HG02763 (cell line): ENCODE measurements at regions not wholly inside any gene's neighbourhood (a gene's known extent, or its start where the extent isn't known, plus 50 kb on each side); places are given as distances from the start of the nearest gene placed in this dataset.
A peak's percentile ranks its signal among the peaks of the same experiment; 100 is the strongest.

Source experiments
- ATAC-seq: cut with Tn5 transposase; IDR thresholded peaks from one replicate; pipeline ENCODE4 v1.9.1; 2021; ENCODE audit warnings: mild to moderate bottlenecking, moderate library complexity; ENCODE audit not compliant: unreplicated experiment

DNA sequence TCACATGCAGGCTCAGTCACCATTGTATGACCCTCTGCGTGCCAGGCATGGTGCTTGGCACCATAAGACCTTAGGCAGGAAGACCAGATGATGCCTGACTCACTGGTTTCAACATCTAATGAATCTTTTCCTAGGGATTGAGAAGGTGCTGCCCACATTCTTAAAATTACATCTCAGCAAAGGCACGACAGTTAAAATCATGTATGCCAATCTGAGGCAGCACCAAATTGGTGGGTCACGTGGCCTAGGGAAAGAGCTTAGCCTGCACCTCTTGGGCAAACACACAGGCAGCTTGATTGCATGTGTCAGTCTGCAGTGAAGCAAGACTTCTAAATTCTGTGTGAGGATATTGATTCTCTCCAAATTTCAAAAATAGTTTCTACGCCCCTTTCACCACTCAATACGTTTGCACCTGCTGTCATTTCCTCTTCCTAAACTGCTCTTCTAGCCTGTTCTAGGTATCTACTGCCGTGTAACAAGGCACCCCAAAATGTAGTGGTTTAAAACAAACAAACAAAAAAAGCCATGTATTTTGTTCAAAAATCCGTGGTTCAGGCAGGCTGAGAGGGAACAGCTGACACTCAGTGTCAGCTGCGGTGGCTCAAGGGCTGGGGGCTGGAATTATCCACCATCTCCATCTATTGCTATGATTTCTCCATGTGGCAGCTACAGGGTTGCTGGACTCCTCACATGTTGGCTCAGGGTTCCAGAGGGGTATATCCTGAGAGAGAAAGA, 160.2 kb upstream of the FGGY start:
- no peak for ATAC-seq

GRCh38 chr1:59137276-59137615, 159.6 kb upstream of the FGGY start:
- no peak for ATAC-seq

DNA sequence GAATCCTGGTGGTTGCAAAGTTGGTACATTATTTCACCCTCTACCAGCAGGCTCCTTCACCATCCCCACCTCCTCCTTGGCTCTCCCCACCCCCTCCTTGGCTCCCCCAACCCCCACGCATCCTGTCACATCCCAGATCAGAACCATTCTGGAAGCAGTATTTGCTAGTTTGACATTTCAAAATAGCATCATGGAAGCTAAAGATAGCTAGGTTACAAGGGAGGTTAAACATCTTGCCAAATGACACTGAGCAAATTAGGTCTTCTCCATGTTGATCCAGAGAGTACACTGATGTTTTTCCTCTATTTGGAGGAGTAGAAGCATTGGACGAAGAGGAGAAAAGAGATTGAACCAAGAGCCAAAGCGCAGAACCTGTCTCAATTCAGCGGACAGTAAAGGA, 158.9 kb upstream of the FGGY start:
- no peak for ATAC-seq

DNA sequence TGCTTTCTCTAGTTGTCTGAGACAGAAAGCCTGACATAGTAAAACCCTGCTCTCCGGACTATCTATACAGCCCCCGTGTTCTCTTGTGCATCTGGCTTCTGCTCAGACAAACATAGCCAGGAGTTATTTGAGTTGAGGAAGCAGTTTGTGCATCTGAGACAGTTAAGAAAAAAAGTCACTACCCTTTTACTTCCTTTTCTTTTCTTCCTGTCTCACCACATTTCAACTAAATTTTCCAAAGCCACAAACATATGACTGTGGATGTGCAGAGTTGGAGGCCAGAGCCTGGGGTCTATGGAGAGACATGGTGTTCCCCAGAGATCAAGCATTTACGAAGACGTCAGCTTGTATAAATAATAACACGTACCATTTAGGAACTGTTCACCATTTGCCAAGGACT, 158.5 kb upstream of the FGGY start:
- no peak for ATAC-seq

- ATAC-seq = no peak
These were observed 157.5 kb upstream of the FGGY start for GRCh38 chr1:59139396-59139795.

GRCh38 chr1:59141267-59141863, 155.5 kb upstream of the FGGY start:
- ATAC-seq = no peak

DNA sequence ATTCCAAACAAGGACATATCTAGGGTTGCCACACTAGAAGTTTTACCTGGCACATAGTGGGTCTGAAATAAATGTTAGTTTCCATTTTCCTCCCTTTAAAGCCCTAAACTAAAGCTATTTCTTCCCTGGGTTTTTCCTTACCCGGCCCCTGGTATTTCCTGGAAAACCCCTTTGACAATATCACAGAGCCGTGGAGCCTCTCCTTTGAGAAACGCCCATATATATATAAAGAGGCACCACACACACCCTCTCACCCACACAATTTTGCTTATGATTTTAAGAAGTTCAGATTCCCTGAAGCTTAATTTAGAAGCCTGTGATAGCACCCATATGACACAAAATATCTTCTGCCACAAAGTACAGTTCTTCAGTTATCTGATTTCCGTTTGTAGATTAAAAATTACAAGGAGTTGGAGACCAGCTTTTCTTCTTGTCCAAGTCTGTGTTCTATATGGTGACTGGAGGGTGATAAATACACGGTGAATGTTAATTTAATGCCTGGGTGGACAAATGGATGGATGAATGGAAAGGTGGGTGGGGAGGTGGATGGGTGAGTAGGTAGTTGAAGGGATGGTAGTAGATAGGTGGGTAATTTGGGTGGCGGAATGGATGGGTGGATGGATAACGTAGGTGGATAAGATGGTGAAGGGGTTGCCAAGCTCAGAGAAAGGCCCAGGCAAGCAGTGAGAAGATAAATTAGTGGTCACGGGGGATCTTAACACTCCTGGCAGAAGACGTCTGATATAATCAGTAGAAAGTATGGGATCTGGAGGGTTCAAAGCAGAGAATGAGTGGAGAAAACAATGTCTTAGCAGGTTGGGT, 154.4 kb upstream of the FGGY start:
- no peak for ATAC-seq

GRCh38 chr1:59143133-59143487, 153.8 kb upstream of the FGGY start:
- ATAC-seq = no peak

- ATAC-seq = no peak
These were observed 153.1 kb upstream of the FGGY start for GRCh38 chr1:59143811-59144210.

GRCh38 chr1:59144959-59145358, 151.9 kb upstream of the FGGY start:
- ATAC-seq = no peak

DNA sequence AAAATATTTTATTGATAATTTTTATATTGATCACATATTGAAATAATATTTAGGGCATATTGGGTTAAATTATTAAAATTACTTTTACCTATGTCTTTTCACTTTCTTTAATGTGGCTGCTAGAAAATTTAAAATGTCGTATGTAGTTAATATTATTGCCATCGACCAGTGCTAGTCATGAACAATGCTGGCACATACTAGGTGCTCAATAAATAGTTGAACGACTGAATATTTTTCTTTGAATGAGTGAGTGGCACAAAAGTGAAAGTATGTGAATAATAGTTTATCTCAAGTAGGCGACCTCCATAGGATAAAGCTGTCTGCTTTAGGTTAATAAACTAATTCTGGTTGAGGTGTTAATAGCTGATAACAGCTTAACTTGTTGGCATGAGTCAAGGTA, 150.8 kb upstream of the FGGY start:
- ATAC-seq = no peak

GRCh38 chr1:59146651-59147358, 150.1 kb upstream of the FGGY start:
- peak; percentile 48 for ATAC-seq

DNA sequence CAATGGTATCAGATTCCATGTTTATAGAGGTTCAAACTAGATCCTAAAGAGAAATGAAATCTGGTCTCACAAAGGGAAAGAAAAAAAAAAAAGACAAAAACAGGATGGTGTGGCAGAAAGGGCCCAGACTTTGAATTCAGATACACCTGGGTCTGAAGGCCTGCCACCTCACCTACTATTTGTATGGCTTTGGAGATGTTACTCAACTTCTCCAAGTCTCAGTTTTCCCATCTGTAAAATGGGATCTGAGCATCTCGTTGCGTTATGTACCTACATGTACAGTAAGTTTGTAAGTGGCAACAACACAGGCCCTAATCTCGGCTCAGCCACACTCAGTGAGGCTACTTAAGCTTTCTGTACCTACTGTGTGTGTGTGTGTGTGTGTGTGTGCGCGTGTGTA, 147.5 kb upstream of the FGGY start:
- no peak for ATAC-seq

GRCh38 chr1:59150577-59151386, 146.1 kb upstream of the FGGY start:
- peak; percentile 48 for ATAC-seq

GRCh38 chr1:59151387-59151761, 145.5 kb upstream of the FGGY start:
- ATAC-seq = no peak

DNA sequence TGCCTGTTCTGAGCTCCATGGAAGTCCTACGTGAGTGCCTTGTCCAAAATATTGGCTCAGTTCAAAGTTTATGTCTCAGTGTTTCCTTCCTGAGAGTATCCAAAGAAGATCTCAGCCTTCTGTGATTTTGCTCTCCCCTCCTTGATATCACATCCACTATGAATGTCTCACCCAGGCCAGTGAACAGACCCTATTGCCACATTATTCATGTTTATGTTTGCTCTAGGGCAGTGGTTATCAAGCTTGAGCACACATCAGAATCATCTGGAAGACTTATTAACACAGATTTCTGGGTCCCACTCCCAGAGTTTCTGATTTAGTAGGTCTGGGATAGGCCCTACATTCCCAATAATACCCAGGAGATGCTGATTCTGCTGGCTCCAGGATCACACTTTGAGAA, 145.0 kb upstream of the FGGY start:
- ATAC-seq = no peak

GRCh38 chr1:59152511-59152910, 144.4 kb upstream of the FGGY start:
- ATAC-seq = no peak

DNA sequence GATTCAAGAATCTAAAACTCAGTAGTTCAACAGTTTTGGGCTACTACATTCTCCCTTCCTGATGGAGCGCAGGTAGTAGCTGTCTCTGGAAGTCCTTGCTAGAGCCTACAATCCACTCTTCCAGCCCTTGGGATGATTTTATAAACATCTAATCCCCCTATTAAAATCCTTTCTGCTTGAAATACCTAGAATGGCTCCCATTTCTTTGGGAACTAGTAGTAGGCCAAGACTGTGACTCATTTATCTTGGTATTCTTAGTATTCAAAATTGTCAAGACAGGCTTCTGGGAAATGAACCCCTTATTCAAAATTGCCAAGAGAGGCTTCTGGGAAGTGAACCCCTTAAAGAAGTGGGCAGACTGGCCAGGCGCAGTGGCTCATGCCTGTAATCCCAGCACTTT, 142.5 kb upstream of the FGGY start:
- ATAC-seq = no peak

- no peak for ATAC-seq
These were observed 141.5 kb upstream of the FGGY start for GRCh38 chr1:59155351-59155750.

DNA sequence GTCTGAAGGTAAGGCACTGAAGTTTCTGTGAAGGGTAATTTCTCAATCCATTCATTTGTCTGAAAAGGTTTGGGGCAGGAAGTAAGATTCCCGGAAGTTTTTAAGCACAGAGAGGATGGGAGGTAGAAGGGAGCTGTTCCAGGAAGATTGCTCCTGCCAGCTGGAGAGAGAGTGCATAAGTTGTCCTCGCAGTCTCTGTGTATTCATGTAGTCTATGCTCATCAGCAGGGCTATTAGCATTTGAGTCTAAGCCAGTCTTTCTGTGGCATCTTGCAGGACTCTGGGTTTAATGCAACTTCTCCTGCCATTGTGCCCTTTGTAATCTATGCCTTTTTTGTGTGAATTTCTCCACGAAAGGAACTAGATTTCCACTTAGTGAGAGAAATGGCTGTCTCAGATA, 140.8 kb upstream of the FGGY start:
- ATAC-seq = no peak
